ENCODE measurements at regions not wholly inside any gene's neighbourhood (a gene's known extent, or its start where the extent isn't known, plus 50 kb on each side); places are given as distances from the start of the nearest gene placed in this dataset.

- TF ChIP-seq CTCF (IDR thresholded peaks at IDR 0.05) (no peak), ZFX (IDR thresholded peaks at IDR 0.05; ENCODE audit: borderline replicate concordance) (no peak)
Measured at GRCh38 chr16:87146676-87147075, 170.5 kb downstream of the C16orf95 start.

Data from 22Rv1 (cell line).